ENCODE measurements at regions not wholly inside any gene's neighbourhood (a gene's known extent, or its start where the extent isn't known, plus 50 kb on each side); places are given as distances from the start of the nearest gene placed in this dataset.

- H3K27me3 Mint-ChIP-seq (ENCODE audit: insufficient read depth) = peaks cover 4% of the 10 kb centered on the region
- H3K9me3 Mint-ChIP-seq = no peaks in the 10 kb centered on the region
- H3K27ac Mint-ChIP-seq = 0 out of 2 replicates have a peak overlapping the region, but pooled peaks have one; percentile 5
- peak overlapping the region; percentile 62; the same call in 1 of the 2 replicates for H3K4me3 Mint-ChIP-seq
- TF ChIP-seq CTCF (IDR thresholded peaks at IDR 0.05) = peak; percentile 98
- H3K36me3 Mint-ChIP-seq (ENCODE audit: low read depth) = no peaks in the 10 kb centered on the region
- H3K4me1 Mint-ChIP-seq (ENCODE audit: low read depth) = peaks cover 10% of the 10 kb centered on the region
- peak; percentile 60 for DNase-seq
These were observed 611.3 kb upstream of the SALL1 start for GRCh38 chr16:51762081-51762996.

DNA sequence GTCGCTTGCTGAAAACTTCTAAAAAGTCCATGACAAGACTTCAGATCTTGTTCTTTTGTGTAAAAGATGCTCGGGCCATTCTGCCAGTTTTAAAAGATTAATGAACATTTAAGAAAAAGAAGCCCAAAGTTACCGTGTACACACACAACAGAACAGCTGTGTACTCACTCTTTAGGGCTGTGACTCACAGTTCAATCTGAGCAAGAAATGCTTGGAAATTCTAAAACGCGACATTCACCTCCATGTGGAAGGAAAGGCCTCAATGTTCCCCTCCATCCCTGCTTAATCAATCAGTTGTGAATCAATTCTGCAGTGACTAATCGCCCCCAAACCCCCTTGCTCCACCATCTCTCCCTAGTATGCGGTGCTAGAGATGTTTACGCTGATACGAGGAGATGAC is 609.9 kb upstream of the SALL1 start:
- TF ChIP-seq CTCF (IDR thresholded peaks at IDR 0.05) = no peak
- Mint-ChIP-seq H3K9me3 (no peaks in the 10 kb centered on the region), H3K27me3 (ENCODE audit: insufficient read depth) (peaks cover 2% of the 10 kb centered on the region), H3K27ac (no peak overlapping the region), H3K4me3 (no peak overlapping the region), H3K4me1 (ENCODE audit: low read depth) (peaks cover 10% of the 10 kb centered on the region), H3K36me3 (ENCODE audit: low read depth) (no peaks in the 10 kb centered on the region)
- no peak for DNase-seq

DNA sequence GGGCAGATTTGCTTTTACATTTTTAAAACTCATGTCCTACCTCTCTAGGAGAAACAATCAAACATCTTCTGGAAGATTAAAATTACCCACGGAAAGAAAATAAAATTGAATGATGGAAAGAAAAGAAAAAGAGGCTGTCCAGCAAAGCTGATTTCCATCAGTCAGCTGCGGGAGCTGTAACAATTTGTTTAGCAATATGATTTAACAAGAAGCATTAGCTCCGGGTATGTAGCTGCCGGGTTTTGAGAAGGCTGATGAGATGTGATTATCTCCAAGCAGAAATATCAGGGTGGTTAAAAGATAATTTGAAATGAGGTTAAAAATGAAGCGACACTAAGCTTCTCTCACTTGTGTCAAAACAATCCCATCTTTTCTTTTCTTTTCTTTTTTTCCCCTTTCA is 608.9 kb upstream of the SALL1 start:
- no peak for TF ChIP-seq CTCF (IDR thresholded peaks at IDR 0.05)
- Mint-ChIP-seq H3K9me3 (no peaks in the 10 kb centered on the region), H3K27ac (no peak overlapping the region), H3K4me3 (no peak overlapping the region), H3K36me3 (ENCODE audit: low read depth) (no peaks in the 10 kb centered on the region), H3K4me1 (ENCODE audit: low read depth) (peaks cover 10% of the 10 kb centered on the region), H3K27me3 (ENCODE audit: insufficient read depth) (peaks cover 3% of the 10 kb centered on the region)
- DNase-seq = no peak

DNA sequence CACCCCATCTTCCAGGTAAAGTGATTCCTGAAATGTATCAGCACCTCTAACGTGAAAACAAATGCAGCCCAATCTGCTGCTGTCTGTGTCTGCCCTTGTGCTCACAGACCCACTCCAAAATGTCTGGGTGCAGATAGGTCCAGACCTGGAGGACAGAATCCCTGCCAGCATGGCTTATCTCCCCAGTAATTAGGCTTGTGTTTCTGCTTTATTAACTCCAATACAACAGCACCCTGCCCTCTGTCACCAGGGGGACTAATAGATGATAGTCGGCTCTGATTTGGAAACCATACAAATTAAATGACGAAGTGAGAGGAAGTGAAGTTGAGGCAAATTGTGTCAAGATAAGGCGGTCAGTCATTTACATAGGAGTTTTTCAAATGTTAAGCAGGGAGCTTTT is 608.3 kb upstream of the SALL1 start:
- DNase-seq = no peak
- Mint-ChIP-seq H3K9me3 (no peaks in the 10 kb centered on the region), H3K4me3 (no peak overlapping the region), H3K4me1 (ENCODE audit: low read depth) (peaks cover 10% of the 10 kb centered on the region), H3K27me3 (ENCODE audit: insufficient read depth) (peaks cover 4% of the 10 kb centered on the region), H3K36me3 (ENCODE audit: low read depth) (no peaks in the 10 kb centered on the region), H3K27ac (no peak overlapping the region)
- no peak for TF ChIP-seq CTCF (IDR thresholded peaks at IDR 0.05)

DNA sequence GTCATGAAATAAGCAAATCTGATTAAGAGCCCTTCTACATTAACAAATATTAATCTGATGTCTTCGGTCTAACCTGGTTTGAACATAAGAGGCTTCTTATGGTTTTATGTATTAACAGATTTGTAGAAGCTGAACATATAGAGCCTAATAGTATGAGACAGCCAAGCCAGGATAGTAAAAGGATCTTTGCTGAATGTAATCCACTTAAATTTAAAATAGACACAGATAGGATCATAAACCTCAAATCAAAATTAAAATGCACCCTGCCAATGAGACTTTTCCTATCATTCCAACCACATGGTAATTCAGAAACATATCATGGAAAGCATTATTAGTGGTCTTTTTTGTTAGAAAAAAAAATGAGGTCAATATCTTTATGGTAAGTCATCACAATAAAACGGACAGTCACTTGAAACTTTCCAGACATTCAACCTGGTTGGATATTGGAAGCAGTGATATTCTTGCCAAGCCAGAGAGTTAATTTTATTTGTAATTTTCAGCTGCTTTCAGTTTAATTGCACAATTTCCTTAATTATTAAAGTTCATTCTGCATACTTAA is 606.9 kb upstream of the SALL1 start:
- Mint-ChIP-seq H3K36me3 (ENCODE audit: low read depth) (no peaks in the 10 kb centered on the region), H3K27ac (no peak overlapping the region), H3K4me1 (ENCODE audit: low read depth) (peaks cover 10% of the 10 kb centered on the region)

More for the DNA sequence above, 606.9 kb upstream of the SALL1 start:
- H3K27me3 Mint-ChIP-seq (ENCODE audit: insufficient read depth) = peaks cover 4% of the 10 kb centered on the region
- no peak for DNase-seq
- H3K4me3 Mint-ChIP-seq = no peak overlapping the region
- no peak for TF ChIP-seq CTCF (IDR thresholded peaks at IDR 0.05)
- no peaks in the 10 kb centered on the region for H3K9me3 Mint-ChIP-seq

Data from HFFc6 (cell line).